K562 (cell line): ENCODE measurements at regions not wholly inside any gene's neighbourhood (a gene's known extent, or its start where the extent isn't known, plus 50 kb on each side); places are given as distances from the start of the nearest gene placed in this dataset.

Experiments
- C11orf30 ChIP-seq: fragments of 450-650 bp; IDR thresholded peaks from 2 replicates; pipeline ENCODE4 v1.6.1; 2016; ENCODE audit warnings: low read depth, mild to moderate bottlenecking
- CBFA2T3 ChIP-seq: fragments of 450-650 bp; IDR thresholded peaks from 2 replicates; pipeline ENCODE4 v1.6.1; 2017
- CCAR2 ChIP-seq: fragments of 200-400 bp; formaldehyde crosslinking; IDR thresholded peaks from 2 replicates; pipeline ENCODE4 v1.6.1; 2017; ENCODE audit warnings: mild to moderate bottlenecking, low read depth, low read length
- CHD2 ChIP-seq: IDR thresholded peaks from 2 replicates; pipeline ENCODE4 v1.6.1; 2011; ENCODE audit warnings: low read depth, low read length
- CHD4 ChIP-seq: fragments of 200-600 bp; sonication (generic); IDR thresholded peaks from 3 replicates; pipeline ENCODE4 v1.6.1; 2012; ENCODE audit warnings: low read depth, mild to moderate bottlenecking, mixed read lengths, low read length, inconsistent platforms; ENCODE audit not compliant: insufficient read depth, insufficient replicate concordance, poor library complexity, severe bottlenecking
- CREB3 ChIP-seq: fragments of 450-650 bp; conservative IDR thresholded peaks from 2 replicates; pipeline ENCODE4 v1.6.1; 2016; ENCODE audit warnings: missing genetic modification characterization, low read depth, mild to moderate bottlenecking, missing compliant biosample characterization, moderate library complexity
- DEAF1 ChIP-seq: fragments of 450-650 bp; formaldehyde crosslinking; IDR thresholded peaks from 2 replicates; pipeline ENCODE4 v1.4.0; 2020; ENCODE audit warnings: mild to moderate bottlenecking, moderate library complexity
- GTF2A2 ChIP-seq: IDR thresholded peaks from 2 replicates; pipeline ENCODE4 v1.6.1; 2016; ENCODE audit warnings: mild to moderate bottlenecking, missing genetic modification characterization, missing compliant biosample characterization
- KDM5B ChIP-seq: fragments of 200-600 bp; sonication (generic); IDR thresholded peaks from 2 replicates; pipeline ENCODE4 v1.6.1; 2012; ENCODE audit warnings: low read depth, mild to moderate bottlenecking, moderate library complexity, low read length, control low read depth, inconsistent platforms; ENCODE audit not compliant: insufficient replicate concordance
- MCM2 ChIP-seq: fragments of 450-650 bp; IDR thresholded peaks from 2 replicates; pipeline ENCODE4 v1.6.1; 2017; ENCODE audit warnings: low read depth, mild to moderate bottlenecking
- NRF1 ChIP-seq, 2 experiments: fragments of 450-650 bp; IDR thresholded peaks in 1 of 2; conservative IDR thresholded peaks in 1 of 2; 2 replicates each; pipeline ENCODE4 v1.6.1; 2014; ENCODE audit warnings: mild to moderate bottlenecking in 2 of 2
- RHOXF2B ChIP-seq: fragments of 250-450 bp; sonication (Bioruptor Pico); conservative IDR thresholded peaks from 2 replicates; pipeline ENCODE4 v1.5.1; 2021
- SMARCA4 ChIP-seq: fragments of 450-650 bp; IDR thresholded peaks from 2 replicates; pipeline ENCODE4 v1.6.1; 2016
- SREBF1 ChIP-seq: fragments of 150-350 bp; IDR thresholded peaks from 2 replicates; pipeline ENCODE4 v1.6.1; 2014; ENCODE audit warnings: antibody characterized with exemption, low read depth, low read length, borderline replicate concordance
- TAF15 ChIP-seq: fragments of 200-400 bp; formaldehyde crosslinking; IDR thresholded peaks from 2 replicates; pipeline ENCODE4 v1.6.1; 2017; ENCODE audit warnings: mild to moderate bottlenecking, low read depth, low read length, moderate library complexity
- THRA ChIP-seq: fragments of 450-650 bp; IDR thresholded peaks from 2 replicates; pipeline ENCODE4 v1.6.1; 2017; ENCODE audit warnings: mild to moderate bottlenecking, moderate library complexity
- THRAP3 ChIP-seq: fragments of 450-650 bp; IDR thresholded peaks from 2 replicates; pipeline ENCODE4 v1.6.1; 2016; ENCODE audit warnings: mild to moderate bottlenecking, inconsistent platforms, borderline replicate concordance
- ZNF41 ChIP-seq: fragments of 250-450 bp; sonication (Bioruptor Pico); conservative IDR thresholded peaks from 2 replicates; pipeline ENCODE4 v1.4.0; 2020; ENCODE audit warnings: mild to moderate bottlenecking
- ZNF780A ChIP-seq: fragments of 250-450 bp; sonication (Bioruptor Pico); IDR thresholded peaks from 2 replicates; pipeline ENCODE4 v1.5.0; 2021; ENCODE audit warnings: mild to moderate bottlenecking
- TF ChIP-seq, protein P1 (sequence below): fragments of 250-450 bp; sonication (Bioruptor Pico); IDR thresholded peaks from 2 replicates; pipeline ENCODE4 v1.9.0; 2021; ENCODE audit warnings: mild to moderate bottlenecking
- TF ChIP-seq, protein P2 (sequence below): fragments of 250-450 bp; sonication (Bioruptor Pico); IDR thresholded peaks from 2 replicates; pipeline ENCODE4 v1.8.0; 2021; ENCODE audit warnings: moderate library complexity, mild to moderate bottlenecking, inconsistent platforms
- TF ChIP-seq, protein P3 (sequence below): fragments of 150-350 bp; conservative IDR thresholded peaks from 2 replicates; pipeline ENCODE4 v1.6.1; 2014; ENCODE audit warnings: low read length

DNA sequence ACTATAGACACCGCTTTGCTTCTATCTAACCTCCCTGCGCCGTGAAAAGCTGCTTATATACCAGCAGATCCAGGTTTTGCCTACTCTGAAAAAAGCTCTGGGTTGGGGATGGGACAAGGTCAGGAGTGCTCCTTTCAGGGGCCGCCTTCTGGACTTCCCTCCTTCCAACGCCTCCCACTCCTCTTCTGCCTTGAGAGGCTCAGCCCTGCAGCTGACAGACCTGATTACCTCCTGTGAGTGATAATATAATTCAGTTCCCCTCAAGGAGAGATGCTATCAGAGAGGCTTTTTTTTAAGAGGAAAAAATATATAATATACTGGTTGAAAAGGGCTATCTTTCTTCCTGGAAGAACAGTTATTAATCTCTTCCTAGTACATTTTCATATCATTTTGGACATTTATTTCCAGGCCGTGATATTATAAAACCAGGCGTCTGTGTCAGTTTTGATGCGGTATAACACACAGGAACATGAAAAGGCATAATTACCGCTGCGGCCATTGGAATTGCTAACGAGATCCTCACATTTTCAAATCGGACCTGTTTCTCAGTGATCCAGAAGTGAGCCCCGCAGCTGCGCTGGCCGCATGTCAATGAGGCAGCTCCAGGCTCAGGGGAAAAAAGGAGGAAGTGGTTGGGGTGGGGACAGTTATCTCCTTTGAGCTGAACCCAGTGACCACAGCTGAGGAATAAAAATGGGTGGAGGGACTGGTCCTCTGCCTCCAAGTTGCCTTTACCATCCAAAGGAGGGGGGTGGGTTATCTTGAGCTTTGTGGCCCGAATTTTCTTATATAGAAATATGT lies 457.1 kb downstream of the TYW1 start (continued):
- TF ChIP-seq CCAR2: no peak
- TF ChIP-seq RHOXF2B: no peak
- TF ChIP-seq, protein P1, sequence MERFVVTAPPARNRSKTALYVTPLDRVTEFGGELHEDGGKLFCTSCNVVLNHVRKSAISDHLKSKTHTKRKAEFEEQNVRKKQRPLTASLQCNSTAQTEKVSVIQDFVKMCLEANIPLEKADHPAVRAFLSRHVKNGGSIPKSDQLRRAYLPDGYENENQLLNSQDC (CRISPR knock-in tag): no peak
- TF ChIP-seq GTF2A2: no peak
- no peak for TF ChIP-seq TAF15
- no peak for TF ChIP-seq THRA
- no peak for TF ChIP-seq CHD2
- no peak for TF ChIP-seq SREBF1
- TF ChIP-seq THRAP3: no peak
- TF ChIP-seq DEAF1 (CRISPR knock-in tag): no peak
- TF ChIP-seq ZNF41 (CRISPR knock-in tag): no peak
- TF ChIP-seq, protein P2, sequence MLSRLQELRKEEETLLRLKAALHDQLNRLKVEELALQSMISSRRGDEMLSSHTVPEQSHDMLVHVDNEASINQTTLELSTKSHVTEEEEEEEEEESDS: no peak
- TF ChIP-seq NRF1 (conservative IDR thresholded peaks at IDR 0.05 in 1 of 2, IDR thresholded peaks at IDR 0.05 in 1 of 2): peak; percentile 87 to 88
- no peak for TF ChIP-seq KDM5B
- TF ChIP-seq SMARCA4: peak; percentile 71
- TF ChIP-seq CBFA2T3: peak; percentile 23; the same call in 1 of the 2 replicates
- TF ChIP-seq CHD4: no peak
- TF ChIP-seq C11orf30: no peak
- TF ChIP-seq, protein P3, sequence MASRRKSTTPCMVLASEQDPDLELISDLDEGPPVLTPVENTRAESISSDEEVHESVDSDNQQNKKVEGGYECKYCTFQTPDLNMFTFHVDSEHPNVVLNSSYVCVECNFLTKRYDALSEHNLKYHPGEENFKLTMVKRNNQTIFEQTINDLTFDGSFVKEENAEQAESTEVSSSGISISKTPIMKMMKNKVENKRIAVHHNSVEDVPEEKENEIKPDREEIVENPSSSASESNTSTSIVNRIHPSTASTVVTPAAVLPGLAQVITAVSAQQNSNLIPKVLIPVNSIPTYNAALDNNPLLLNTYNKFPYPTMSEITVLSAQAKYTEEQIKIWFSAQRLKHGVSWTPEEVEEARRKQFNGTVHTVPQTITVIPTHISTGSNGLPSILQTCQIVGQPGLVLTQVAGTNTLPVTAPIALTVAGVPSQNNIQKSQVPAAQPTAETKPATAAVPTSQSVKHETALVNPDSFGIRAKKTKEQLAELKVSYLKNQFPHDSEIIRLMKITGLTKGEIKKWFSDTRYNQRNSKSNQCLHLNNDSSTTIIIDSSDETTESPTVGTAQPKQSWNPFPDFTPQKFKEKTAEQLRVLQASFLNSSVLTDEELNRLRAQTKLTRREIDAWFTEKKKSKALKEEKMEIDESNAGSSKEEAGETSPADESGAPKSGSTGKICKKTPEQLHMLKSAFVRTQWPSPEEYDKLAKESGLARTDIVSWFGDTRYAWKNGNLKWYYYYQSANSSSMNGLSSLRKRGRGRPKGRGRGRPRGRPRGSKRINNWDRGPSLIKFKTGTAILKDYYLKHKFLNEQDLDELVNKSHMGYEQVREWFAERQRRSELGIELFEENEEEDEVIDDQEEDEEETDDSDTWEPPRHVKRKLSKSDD: no peak
- no peak for TF ChIP-seq CREB3
- TF ChIP-seq MCM2: no peak
- TF ChIP-seq ZNF780A (CRISPR knock-in tag): no peak
